Brain microvascular endothelial cell (primary cell): ENCODE measurements at regions not wholly inside any gene's neighbourhood (a gene's known extent, or its start where the extent isn't known, plus 50 kb on each side); places are given as distances from the start of the nearest gene placed in this dataset.

Experiments used
- DNase-seq: peaks from one replicate; pipeline ENCODE4 v3.0.0-alpha.2; 2020
- H3K27ac ChIP-seq: fragments of 250-450 bp; sonication (Bioruptor Pico); 2 replicates; pipeline ENCODE4 v1.5.1; 2020; ENCODE audit warnings: mild to moderate bottlenecking, moderate library complexity
- H3K27me3 ChIP-seq: fragments of 250-450 bp; sonication (Bioruptor Pico); replicated peaks from 2 replicates; pipeline ENCODE4 v1.5.1; 2020; ENCODE audit warnings: mild to moderate bottlenecking
- H3K36me3 ChIP-seq: fragments of 250-450 bp; sonication (Bioruptor Pico); replicated peaks from 2 replicates; pipeline ENCODE4 v1.5.1; 2020; ENCODE audit warnings: mild to moderate bottlenecking
- H3K4me3 ChIP-seq: 2 replicates; pipeline ENCODE4 v1.5.1; 2011; ENCODE audit warnings: low read depth, mild to moderate bottlenecking, control low read depth, low read length, moderate library complexity
- CTCF ChIP-seq: IDR thresholded peaks from 2 replicates; pipeline ENCODE4 v1.5.1; 2011; ENCODE audit warnings: low read depth, mild to moderate bottlenecking, moderate library complexity, low read length, control low read depth, inconsistent platforms; ENCODE audit errors: missing control alignments
- in situ Hi-C: cut with HindIII; loops from 2 replicates; pipeline ENCODE4 v1.10.0; 2017; ENCODE audit warnings: low sequenced_read_pairs, low pct_ligation_motif_present

GRCh38 chr6:169852504-169853195 lies 101.2 kb downstream of the ERMARD start:
- Histone ChIP-seq H3K36me3 (no peaks in the 10 kb centered on the region), H3K27me3 (no peaks in the 10 kb centered on the region), H3K4me3 (no peak overlapping the region), H3K27ac (no peak overlapping the region)
- in situ Hi-C loops, result no loop called here
- DNase-seq, result no peak
- no peak for TF ChIP-seq CTCF

- Histone ChIP-seq H3K27ac (no peak overlapping the region), H3K27me3 (no peaks in the 10 kb centered on the region), H3K4me3 (no peak overlapping the region), H3K36me3 (no peaks in the 10 kb centered on the region)
- peak; percentile 56 for DNase-seq
- in situ Hi-C loops, result no loop called here
- no peak for TF ChIP-seq CTCF
Observed at GRCh38 chr6:169851641-169852503, 100.5 kb downstream of the ERMARD start.

GRCh38 chr6:169850746-169851145 lies 99.3 kb downstream of the ERMARD start:
- no peak overlapping the region for H3K4me3 ChIP-seq
- no peaks in the 10 kb centered on the region for H3K27me3 ChIP-seq
- no peaks in the 10 kb centered on the region for H3K36me3 ChIP-seq
- no peak overlapping the region for H3K27ac ChIP-seq
- in situ Hi-C loops, result no loop called here
- TF ChIP-seq CTCF, result no peak
- no peak for DNase-seq

- no peak for TF ChIP-seq CTCF
- no peaks in the 10 kb centered on the region for H3K27me3 ChIP-seq
- no peak overlapping the region for H3K4me3 ChIP-seq
- no peaks in the 10 kb centered on the region for H3K36me3 ChIP-seq
- DNase-seq, result no peak
- no peak overlapping the region for H3K27ac ChIP-seq
- in situ Hi-C loops, result no loop called here
Observed at GRCh38 chr6:169850154-169850553, 98.7 kb downstream of the ERMARD start.

- H3K27me3 ChIP-seq, result no peaks in the 10 kb centered on the region
- no peak for TF ChIP-seq CTCF
- no peak for DNase-seq
Observed at GRCh38 chr6:169849396-169849795, 98.0 kb downstream of the ERMARD start.

GRCh38 chr6:169848946-169849345 lies 97.5 kb downstream of the ERMARD start:
- in situ Hi-C loops, result no loop called here
- no peak for DNase-seq
- no peak overlapping the region for H3K27ac ChIP-seq
- H3K4me3 ChIP-seq, result no peak overlapping the region
- H3K27me3 ChIP-seq, result no peaks in the 10 kb centered on the region
- TF ChIP-seq CTCF, result no peak
- H3K36me3 ChIP-seq, result no peaks in the 10 kb centered on the region

More at GRCh38 chr6:169849396-169849795, 98.0 kb downstream of the ERMARD start:
- H3K4me3 ChIP-seq, result no peak overlapping the region
- H3K27ac ChIP-seq, result no peak overlapping the region
- in situ Hi-C loops, result no loop called here
- no peaks in the 10 kb centered on the region for H3K36me3 ChIP-seq
